GM23248 (cell line): ENCODE measurements at regions not wholly inside any gene's neighbourhood (a gene's known extent, or its start where the extent isn't known, plus 50 kb on each side); places are given as distances from the start of the nearest gene placed in this dataset.

Experiments used
- DNase-seq: peaks from one replicate; pipeline ENCODE4 v3.0.0-alpha.2; 2015
- H2AFZ ChIP-seq: fragments of 200-600 bp; sonication (generic); 2 replicates; pipeline ENCODE4 v1.6.1; 2016; ENCODE audit warnings: antibody characterized with exemption
- H3F3A ChIP-seq: fragments of 200-600 bp; sonication (generic); 2 replicates; pipeline ENCODE4 v1.6.1; 2016; ENCODE audit warnings: mild to moderate bottlenecking, antibody characterized with exemption, mixed run types; ENCODE audit not compliant: insufficient read depth
- H3K27ac ChIP-seq: fragments of 200-600 bp; sonication (generic); 2 replicates; pipeline ENCODE4 v1.5.1; 2016; ENCODE audit warnings: mild to moderate bottlenecking
- H3K27me3 ChIP-seq: fragments of 200-600 bp; sonication (generic); replicated peaks from 2 replicates; pipeline ENCODE4 v1.6.1; 2016; ENCODE audit warnings: mild to moderate bottlenecking; ENCODE audit not compliant: insufficient read depth
- H3K36me3 ChIP-seq: fragments of 200-600 bp; sonication (generic); 2 replicates; pipeline ENCODE4 v1.6.1; 2016; ENCODE audit warnings: low read depth, mild to moderate bottlenecking
- H3K4me1 ChIP-seq: fragments of 200-600 bp; sonication (generic); 2 replicates; pipeline ENCODE4 v1.6.1; 2016; ENCODE audit warnings: mild to moderate bottlenecking; ENCODE audit not compliant: insufficient read depth
- H3K4me2 ChIP-seq: fragments of 200-600 bp; sonication (generic); one replicate; pipeline ENCODE4 v1.6.1; 2016; ENCODE audit warnings: mild to moderate bottlenecking; ENCODE audit not compliant: unreplicated experiment
- H3K4me3 ChIP-seq: fragments of 200-600 bp; sonication (generic); 2 replicates; pipeline ENCODE4 v1.5.1; 2016; ENCODE audit warnings: mild to moderate bottlenecking
- H3K79me2 ChIP-seq: fragments of 200-600 bp; sonication (generic); 2 replicates; pipeline ENCODE4 v1.6.1; 2016; ENCODE audit warnings: mild to moderate bottlenecking; ENCODE audit not compliant: insufficient read depth
- H3K9ac ChIP-seq: fragments of 200-600 bp; sonication (generic); 2 replicates; pipeline ENCODE4 v1.6.1; 2016; ENCODE audit warnings: mild to moderate bottlenecking
- H3K9me2 ChIP-seq: fragments of 200-600 bp; sonication (generic); 2 replicates; pipeline ENCODE4 v1.6.1; 2016; ENCODE audit warnings: mixed run types, mild to moderate bottlenecking, moderate library complexity; ENCODE audit not compliant: insufficient read depth
- H3K9me3 ChIP-seq: fragments of 200-600 bp; sonication (generic); one replicate; pipeline ENCODE4 v1.6.1; 2017; ENCODE audit warnings: low read depth
- H4K20me1 ChIP-seq: fragments of 200-600 bp; sonication (generic); 2 replicates; pipeline ENCODE4 v1.6.0; 2016; ENCODE audit not compliant: insufficient read depth
- EZH2 ChIP-seq: fragments of 200-600 bp; sonication (generic); IDR thresholded peaks from 2 replicates; pipeline ENCODE4 v1.6.1; 2018; ENCODE audit warnings: antibody characterized with exemption, mild to moderate bottlenecking; ENCODE audit not compliant: insufficient read depth, poor library complexity, severe bottlenecking
- EZH2phosphoT487 ChIP-seq: fragments of 200-600 bp; sonication (generic); IDR thresholded peaks from 2 replicates; pipeline ENCODE4 v1.6.1; 2018; ENCODE audit warnings: antibody characterized with exemption, moderate library complexity, mild to moderate bottlenecking, low read depth; ENCODE audit not compliant: insufficient read depth
- WGBS, 2 experiments: methylation state at CpG; one replicate each; pipeline ENCODE4 v1.1.6; 2015 to 2017; ENCODE audit warnings: low lambda C conversion rate in 2 of 2, low coverage in 1 of 2; ENCODE audit errors: missing lambda C conversion rate in 2 of 2; 5-methylcytosine and 5-hydroxymethylcytosine counted together
- in situ Hi-C: fragments of 300-500 bp; cut with MboI; formaldehyde crosslinking; loops from 2 replicates; pipeline ENCODE4 v1.15.0; 2020

DNA sequence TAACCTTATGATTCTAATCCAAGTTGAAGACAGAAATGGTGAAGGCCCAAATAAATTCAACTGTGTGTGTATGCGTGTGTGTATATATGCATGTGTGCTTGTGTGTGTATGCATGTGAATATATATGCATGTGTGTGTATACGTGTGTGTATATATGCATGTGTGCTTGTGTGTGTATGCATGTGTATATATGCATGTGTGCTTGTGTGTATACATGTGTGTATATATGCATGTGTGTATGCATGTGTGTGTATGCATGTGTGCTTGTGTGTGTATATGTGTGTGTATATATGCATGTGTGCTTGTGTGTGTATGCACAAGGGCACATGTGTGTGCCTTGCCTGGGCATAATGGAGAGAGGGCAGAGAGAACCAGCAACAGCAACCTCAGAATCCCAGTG lies 184.7 kb upstream of the PLPP4 start:
- 35 to 42% methylated on average over 2 of the region's 2 CpGs for WGBS, 2 experiments
- Histone ChIP-seq H3K36me3 (no peaks in the 10 kb centered on the region), H4K20me1 (no peaks in the 10 kb centered on the region), H2AFZ (no peak overlapping the region), H3K4me3 (no peak overlapping the region), H3K9me3 (no peaks in the 10 kb centered on the region), H3K9ac (no peak overlapping the region), H3K27me3 (no peaks in the 10 kb centered on the region), H3K79me2 (no peaks in the 10 kb centered on the region), H3K4me1 (no peaks in the 10 kb centered on the region), H3K4me2 (no peak overlapping the region), H3F3A (no peaks in the 10 kb centered on the region), H3K27ac (no peak overlapping the region), H3K9me2 (no peaks in the 10 kb centered on the region)
- no peak for DNase-seq
- in situ Hi-C loops, result no loop called here
- TF ChIP-seq EZH2, result no peak
- no peak for TF ChIP-seq EZH2phosphoT487

DNA sequence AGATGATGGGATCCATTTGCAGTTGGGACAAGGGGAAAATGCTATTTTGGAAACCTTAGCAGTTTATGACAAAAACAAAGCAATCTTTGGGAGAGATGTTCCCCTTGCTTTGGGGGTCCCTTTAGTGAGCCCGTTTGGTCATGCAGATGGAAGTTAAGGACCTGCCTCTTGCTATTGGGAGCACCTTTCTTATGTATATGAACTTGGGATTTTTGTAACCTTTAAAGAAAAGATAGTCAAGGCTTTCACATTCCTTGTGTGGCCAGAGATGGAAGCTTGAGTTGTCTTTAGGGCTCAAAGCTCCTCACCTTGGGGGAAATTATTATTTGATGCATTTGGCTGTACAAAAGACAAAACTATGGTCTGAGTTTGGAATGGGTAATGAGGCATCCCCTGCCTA lies 179.0 kb upstream of the PLPP4 start:
- Histone ChIP-seq H3K9ac (no peak overlapping the region), H3K9me2 (no peaks in the 10 kb centered on the region), H4K20me1 (no peaks in the 10 kb centered on the region), H3K4me3 (no peak overlapping the region), H3K27me3 (no peaks in the 10 kb centered on the region), H3K79me2 (no peaks in the 10 kb centered on the region), H3K27ac (no peak overlapping the region), H3K4me1 (no peaks in the 10 kb centered on the region), H3K4me2 (no peak overlapping the region), H2AFZ (no peak overlapping the region), H3F3A (no peaks in the 10 kb centered on the region), H3K36me3 (no peaks in the 10 kb centered on the region), H3K9me3 (no peaks in the 10 kb centered on the region)
- DNase-seq, result no peak
- 0% methylated on average over 1 of the region's 1 CpG for WGBS, 2 experiments
- in situ Hi-C loops, result no loop called here
- no peak for TF ChIP-seq EZH2phosphoT487
- TF ChIP-seq EZH2, result no peak

DNA sequence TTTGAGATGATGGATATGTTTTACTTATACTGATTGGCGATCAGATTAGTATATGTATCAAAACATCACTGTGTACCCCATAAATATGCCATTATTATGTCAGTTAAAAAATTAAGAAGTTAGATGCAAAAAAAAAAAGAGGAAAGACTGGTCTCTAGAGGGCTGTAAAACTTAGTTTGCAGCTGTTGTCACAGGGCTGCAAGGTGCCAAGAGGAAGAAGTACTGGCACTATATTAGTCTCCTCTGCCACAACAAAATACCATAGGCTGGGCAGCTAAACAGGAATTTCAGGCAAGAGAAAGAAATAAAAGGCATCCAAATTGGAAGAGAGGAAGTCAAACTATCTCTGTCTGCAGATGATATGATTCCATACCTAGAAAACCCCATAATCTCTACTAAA lies 177.8 kb upstream of the PLPP4 start:
- Histone ChIP-seq H3K4me1 (no peaks in the 10 kb centered on the region), H3K27ac (no peak overlapping the region), H3K9me3 (no peaks in the 10 kb centered on the region), H3F3A (no peaks in the 10 kb centered on the region), H3K79me2 (no peaks in the 10 kb centered on the region), H3K36me3 (no peaks in the 10 kb centered on the region), H4K20me1 (no peaks in the 10 kb centered on the region), H3K4me3 (no peak overlapping the region), H3K4me2 (no peak overlapping the region), H3K9me2 (no peaks in the 10 kb centered on the region), H3K9ac (no peak overlapping the region), H3K27me3 (no peaks in the 10 kb centered on the region), H2AFZ (no peak overlapping the region)
- in situ Hi-C loops, result no loop called here
- 56 to 57% methylated on average over 1 of the region's 1 CpG for WGBS, 2 experiments
- DNase-seq, result no peak
- TF ChIP-seq EZH2phosphoT487, result no peak
- TF ChIP-seq EZH2, result no peak

DNA sequence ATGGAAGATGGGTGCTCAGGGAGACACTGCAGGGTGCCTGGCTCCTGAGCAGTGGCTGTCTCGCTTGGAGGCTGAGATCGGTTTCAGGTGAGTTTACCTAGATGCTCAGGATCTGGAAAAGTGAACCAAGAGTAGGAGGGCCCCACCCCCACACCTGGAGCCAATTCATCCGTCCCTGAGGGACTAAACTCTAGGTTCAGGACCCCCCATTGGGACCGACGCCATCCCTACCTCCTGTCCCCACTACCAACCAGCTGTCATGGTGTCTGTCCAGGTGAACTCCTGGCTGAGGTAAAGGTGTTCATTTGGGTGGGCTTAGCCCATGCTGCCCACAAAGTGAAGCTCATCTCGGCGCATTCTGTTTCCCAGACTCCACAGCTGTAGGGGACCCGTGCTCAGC lies 174.6 kb upstream of the PLPP4 start:
- no peak overlapping the region for H2AFZ ChIP-seq
- no peak overlapping the region for H3K9ac ChIP-seq
- 40 to 53% methylated on average over 8 of the region's 8 CpGs for WGBS, 2 experiments
- no peaks in the 10 kb centered on the region for H3K9me2 ChIP-seq
- no peaks in the 10 kb centered on the region for H3K79me2 ChIP-seq
- no peak for TF ChIP-seq EZH2
- no peak for TF ChIP-seq EZH2phosphoT487
- H3K9me3 ChIP-seq, result no peaks in the 10 kb centered on the region
- no peak overlapping the region for H3K4me2 ChIP-seq
- H3K4me1 ChIP-seq, result no peaks in the 10 kb centered on the region
- H4K20me1 ChIP-seq, result no peaks in the 10 kb centered on the region
- in situ Hi-C loops, result no loop called here
- no peaks in the 10 kb centered on the region for H3K27me3 ChIP-seq
- DNase-seq, result no peak
- H3F3A ChIP-seq, result no peaks in the 10 kb centered on the region
- no peak overlapping the region for H3K27ac ChIP-seq
- no peak overlapping the region for H3K4me3 ChIP-seq
- no peaks in the 10 kb centered on the region for H3K36me3 ChIP-seq

DNA sequence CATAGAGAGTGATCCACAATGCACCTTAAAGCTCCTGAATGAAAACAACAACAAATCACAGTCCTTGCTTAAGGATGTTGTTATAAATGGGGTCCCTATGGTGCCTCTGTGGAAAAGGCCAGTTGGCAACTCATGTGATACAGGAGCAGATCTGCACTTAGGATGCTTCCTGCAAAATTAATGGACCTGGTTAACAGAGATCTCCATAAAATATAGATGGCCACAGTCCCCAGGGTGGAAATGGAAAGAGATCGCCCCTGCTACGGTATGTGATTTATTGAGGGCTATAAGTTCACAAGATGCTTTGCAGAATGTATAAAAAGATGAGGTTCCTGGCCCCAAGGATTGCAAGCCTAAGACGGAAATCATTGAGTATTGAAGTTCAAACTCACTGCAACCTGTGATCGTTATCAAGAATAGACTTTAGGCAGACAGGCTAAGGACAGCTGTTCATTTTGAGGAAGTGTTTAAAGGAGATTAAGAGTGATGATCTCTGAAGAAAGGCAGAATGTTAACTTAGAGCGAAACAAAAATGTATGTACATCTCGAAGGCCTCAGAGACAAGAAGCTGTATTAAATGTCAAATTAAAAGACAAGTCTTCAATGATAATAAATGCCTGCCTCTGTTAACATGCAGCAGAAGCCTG lies 174.1 kb upstream of the PLPP4 start:
- Histone ChIP-seq H3K27me3 (no peaks in the 10 kb centered on the region), H2AFZ (no peak overlapping the region), H4K20me1 (no peaks in the 10 kb centered on the region), H3K27ac (no peak overlapping the region), H3K4me3 (no peak overlapping the region), H3K4me2 (no peak overlapping the region), H3K79me2 (no peaks in the 10 kb centered on the region), H3K36me3 (no peaks in the 10 kb centered on the region), H3K9me2 (no peaks in the 10 kb centered on the region), H3K9ac (no peak overlapping the region), H3K4me1 (no peaks in the 10 kb centered on the region), H3F3A (no peaks in the 10 kb centered on the region), H3K9me3 (no peaks in the 10 kb centered on the region)
- in situ Hi-C loops, result no loop called here
- WGBS, 2 experiments, result 17 to 19% methylated on average over 6 of the region's 6 CpGs
- TF ChIP-seq EZH2phosphoT487 (no peak), EZH2 (no peak)
- DNase-seq, result no peak
